ENCODE measurements at regions not wholly inside any gene's neighbourhood (a gene's known extent, or its start where the extent isn't known, plus 50 kb on each side); places are given as distances from the start of the nearest gene placed in this dataset.

GRCh38 chr13:37225414-37226070, 120.1 kb upstream of the CSNK1A1L start:
- Histone ChIP-seq H3K9me3 (ENCODE audit: insufficient read depth, low read depth) (no peaks in the 10 kb centered on the region), H3F3A (ENCODE audit: insufficient read depth, low read depth) (no peaks in the 10 kb centered on the region), H3K27me3 (ENCODE audit: insufficient read depth, low read depth) (no peaks in the 10 kb centered on the region), H2AFZ (no peak overlapping the region), H3K4me2 (no peak overlapping the region), H3K4me3 (no peak overlapping the region), H3K4me1 (replicated peaks; ENCODE audit: insufficient read depth) (no peaks in the 10 kb centered on the region), H3K36me3 (ENCODE audit: low read depth) (no peaks in the 10 kb centered on the region), H3K79me2 (ENCODE audit: low read depth) (no peaks in the 10 kb centered on the region), H4K20me1 (ENCODE audit: insufficient read depth) (no peaks in the 10 kb centered on the region; the same call in 1 of the 2 replicates), H3K9me2 (ENCODE audit: insufficient read depth) (no peaks in the 10 kb centered on the region), H3K27ac (no peak overlapping the region)
- TF ChIP-seq CTCF (conservative IDR thresholded peaks at IDR 0.05) = no peak
- TF ChIP-seq EZH2 (IDR thresholded peaks at IDR 0.05; ENCODE audit: low read depth) = no peak
- ChIA-PET CTCF (no interaction called here), POLR2A (ENCODE audit: unreplicated experiment) (no interaction called here)
- intact Hi-C loops (cut with micrococcal nuclease; ENCODE audit: unreplicated experiment) = no loop called here
- no peak for DNase-seq
- no TSS peak for BruUV-seq (replicated peaks)

GRCh38 chr13:37216331-37216730, 110.9 kb upstream of the CSNK1A1L start:
- TF ChIP-seq CTCF (conservative IDR thresholded peaks at IDR 0.05) (no peak), EZH2 (IDR thresholded peaks at IDR 0.05; ENCODE audit: low read depth) (no peak)
- Histone ChIP-seq H3K36me3 (ENCODE audit: low read depth) (no peaks in the 10 kb centered on the region), H3K9me3 (ENCODE audit: insufficient read depth, low read depth) (0 out of 2 replicates have a peak, but pooled peaks cover 2% of the 10 kb centered on the region), H3K27me3 (ENCODE audit: insufficient read depth, low read depth) (no peaks in the 10 kb centered on the region), H3K4me2 (no peak overlapping the region), H3K4me1 (replicated peaks; ENCODE audit: insufficient read depth) (no peaks in the 10 kb centered on the region), H3K4me3 (no peak overlapping the region), H3F3A (ENCODE audit: insufficient read depth, low read depth) (no peaks in the 10 kb centered on the region), H4K20me1 (ENCODE audit: insufficient read depth) (no peaks in the 10 kb centered on the region), H3K9me2 (ENCODE audit: insufficient read depth) (no peaks in the 10 kb centered on the region), H3K79me2 (ENCODE audit: low read depth) (no peaks in the 10 kb centered on the region), H3K27ac (no peak overlapping the region), H2AFZ (no peak overlapping the region)
- ChIA-PET POLR2A (ENCODE audit: unreplicated experiment) (no interaction called here), CTCF (no interaction called here)
- intact Hi-C loops (cut with micrococcal nuclease; ENCODE audit: unreplicated experiment) = no loop called here
- no peak for DNase-seq
- no TSS peak for BruUV-seq (replicated peaks)

- no peak overlapping the region for H3K27ac ChIP-seq
- no TSS peak for BruUV-seq (replicated peaks)
- H3K4me2 ChIP-seq = no peak overlapping the region
- DNase-seq = no peak
- no peaks in the 10 kb centered on the region for H3K79me2 ChIP-seq (ENCODE audit: low read depth)
- ChIA-PET CTCF (no interaction called here), POLR2A (ENCODE audit: unreplicated experiment) (no interaction called here)
- no peaks in the 10 kb centered on the region for H3K36me3 ChIP-seq (ENCODE audit: low read depth)
- no peaks in the 10 kb centered on the region for H3K4me1 ChIP-seq (replicated peaks; ENCODE audit: insufficient read depth)
- no peak overlapping the region for H2AFZ ChIP-seq
- TF ChIP-seq CTCF (conservative IDR thresholded peaks at IDR 0.05) (no peak), EZH2 (IDR thresholded peaks at IDR 0.05; ENCODE audit: low read depth) (no peak)
- H3K27me3 ChIP-seq (ENCODE audit: insufficient read depth, low read depth) = no peaks in the 10 kb centered on the region
- no peaks in the 10 kb centered on the region for H3F3A ChIP-seq (ENCODE audit: insufficient read depth, low read depth)
- H3K9me2 ChIP-seq (ENCODE audit: insufficient read depth) = no peaks in the 10 kb centered on the region
- intact Hi-C loops (cut with micrococcal nuclease; ENCODE audit: unreplicated experiment) = no loop called here
- H3K9me3 ChIP-seq (ENCODE audit: insufficient read depth, low read depth) = 0 out of 2 replicates have a peak, but pooled peaks cover under 1% of the 10 kb centered on the region
- no peaks in the 10 kb centered on the region for H4K20me1 ChIP-seq (ENCODE audit: insufficient read depth)
- H3K4me3 ChIP-seq = no peak overlapping the region
Measured at GRCh38 chr13:37212826-37213225, 107.4 kb upstream of the CSNK1A1L start.
